ENCODE measurements at regions not wholly inside any gene's neighbourhood (a gene's known extent, or its start where the extent isn't known, plus 50 kb on each side); places are given as distances from the start of the nearest gene placed in this dataset.

DNA sequence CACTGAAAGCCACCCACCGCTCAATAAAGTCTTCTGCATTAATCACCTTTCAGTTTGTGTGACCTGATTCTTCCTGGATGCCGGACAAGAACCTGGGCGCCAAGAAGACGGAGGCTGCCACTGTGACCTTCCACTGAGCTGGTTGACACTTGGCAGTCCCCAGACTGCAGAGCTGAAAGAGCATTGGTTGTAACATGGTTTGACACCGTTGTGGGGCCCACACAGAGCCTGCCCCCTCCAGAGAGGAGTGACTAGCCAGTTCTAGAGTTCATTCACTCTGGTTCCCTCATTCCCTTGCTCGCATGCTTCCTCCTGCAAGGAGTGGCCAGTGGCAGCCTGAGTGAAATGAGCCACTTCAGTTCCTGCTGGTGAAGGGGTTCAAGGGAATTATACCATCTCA is 86.2 kb upstream of the ANXA1 start:
- no peak for TF ChIP-seq EZH2 (IDR thresholded peaks at IDR 0.05)
- no peak for TF ChIP-seq POLR2AphosphoS5 (IDR thresholded peaks at IDR 0.05; ENCODE audit: borderline replicate concordance, low read depth, low read length)
- TF ChIP-seq FOXP2 (optimal IDR thresholded peaks at IDR 0.05; ENCODE audit: control extremely low read depth, extremely low read length, insufficient read depth): no peak
